ENCODE measurements at regions not wholly inside any gene's neighbourhood (a gene's known extent, or its start where the extent isn't known, plus 50 kb on each side); places are given as distances from the start of the nearest gene placed in this dataset.

- TF ChIP-seq CTCF (conservative IDR thresholded peaks at IDR 0.05; ENCODE audit: low read depth in 2 of 2) = no peak
- TF ChIP-seq POLR2AphosphoS5 (IDR thresholded peaks at IDR 0.05; ENCODE audit: low read depth) = no peak
- no peak for TF ChIP-seq EZH2 (IDR thresholded peaks at IDR 0.05; ENCODE audit: low read depth, unreplicated experiment)
- TF ChIP-seq CREB1 (CRISPR knock-in tag; IDR thresholded peaks at IDR 0.05; ENCODE audit: low read depth) = no peak
- no peak for TF ChIP-seq JUNB (IDR thresholded peaks at IDR 0.05; ENCODE audit: unreplicated experiment)
- no peak for TF ChIP-seq REST (IDR thresholded peaks at IDR 0.05; ENCODE audit: unreplicated experiment)
- no peak for TF ChIP-seq EZH2phosphoT487 (IDR thresholded peaks at IDR 0.05; ENCODE audit: unreplicated experiment)
- TF ChIP-seq STAT1 (IDR thresholded peaks at IDR 0.05; ENCODE audit: unreplicated experiment) = no peak
- TF ChIP-seq ZNF331 (CRISPR knock-in tag; IDR thresholded peaks at IDR 0.05; ENCODE audit: low read depth) = no peak
- no peak for TF ChIP-seq ETS1 (IDR thresholded peaks at IDR 0.05)
- TF ChIP-seq ZNF462 (CRISPR knock-in tag; IDR thresholded peaks at IDR 0.05) = no peak
- TF ChIP-seq NANOG (IDR thresholded peaks at IDR 0.05; ENCODE audit: borderline replicate concordance) = no peak
- no peak for TF ChIP-seq ZNF114 (CRISPR knock-in tag; IDR thresholded peaks at IDR 0.05)
Observed at GRCh38 chr12:71029302-71029701, 108.8 kb upstream of the PTPRR start.
